ENCODE measurements at regions not wholly inside any gene's neighbourhood (a gene's known extent, or its start where the extent isn't known, plus 50 kb on each side); places are given as distances from the start of the nearest gene placed in this dataset.

- peak; percentile 43 for DNase-seq (ENCODE audit: low read depth, low spot score)
- no peaks in the 10 kb centered on the region for H3K9me3 ChIP-seq (ENCODE audit: control insufficient read depth, insufficient read depth, low read length)
- ChIA-PET POLR2A (no interaction called here), CTCF (no interaction called here)
- H3K27me3 ChIP-seq (ENCODE audit: control insufficient read depth, insufficient read depth, low read length) = peaks cover 2% of the 10 kb centered on the region
- TF ChIP-seq, protein P1, sequence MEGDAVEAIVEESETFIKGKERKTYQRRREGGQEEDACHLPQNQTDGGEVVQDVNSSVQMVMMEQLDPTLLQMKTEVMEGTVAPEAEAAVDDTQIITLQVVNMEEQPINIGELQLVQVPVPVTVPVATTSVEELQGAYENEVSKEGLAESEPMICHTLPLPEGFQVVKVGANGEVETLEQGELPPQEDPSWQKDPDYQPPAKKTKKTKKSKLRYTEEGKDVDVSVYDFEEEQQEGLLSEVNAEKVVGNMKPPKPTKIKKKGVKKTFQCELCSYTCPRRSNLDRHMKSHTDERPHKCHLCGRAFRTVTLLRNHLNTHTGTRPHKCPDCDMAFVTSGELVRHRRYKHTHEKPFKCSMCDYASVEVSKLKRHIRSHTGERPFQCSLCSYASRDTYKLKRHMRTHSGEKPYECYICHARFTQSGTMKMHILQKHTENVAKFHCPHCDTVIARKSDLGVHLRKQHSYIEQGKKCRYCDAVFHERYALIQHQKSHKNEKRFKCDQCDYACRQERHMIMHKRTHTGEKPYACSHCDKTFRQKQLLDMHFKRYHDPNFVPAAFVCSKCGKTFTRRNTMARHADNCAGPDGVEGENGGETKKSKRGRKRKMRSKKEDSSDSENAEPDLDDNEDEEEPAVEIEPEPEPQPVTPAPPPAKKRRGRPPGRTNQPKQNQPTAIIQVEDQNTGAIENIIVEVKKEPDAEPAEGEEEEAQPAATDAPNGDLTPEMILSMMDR (IDR thresholded peaks at IDR 0.05; ENCODE audit: low read depth, low read length) = no peak
- H3K4me3 ChIP-seq (ENCODE audit: low read depth, low read length) = no peak overlapping the region
- H3K27ac ChIP-seq (ENCODE audit: low read depth, low read length) = no peak overlapping the region
Observed at GRCh38 chr11:115682101-115682500, 177.9 kb upstream of the CADM1 start.

DNA sequence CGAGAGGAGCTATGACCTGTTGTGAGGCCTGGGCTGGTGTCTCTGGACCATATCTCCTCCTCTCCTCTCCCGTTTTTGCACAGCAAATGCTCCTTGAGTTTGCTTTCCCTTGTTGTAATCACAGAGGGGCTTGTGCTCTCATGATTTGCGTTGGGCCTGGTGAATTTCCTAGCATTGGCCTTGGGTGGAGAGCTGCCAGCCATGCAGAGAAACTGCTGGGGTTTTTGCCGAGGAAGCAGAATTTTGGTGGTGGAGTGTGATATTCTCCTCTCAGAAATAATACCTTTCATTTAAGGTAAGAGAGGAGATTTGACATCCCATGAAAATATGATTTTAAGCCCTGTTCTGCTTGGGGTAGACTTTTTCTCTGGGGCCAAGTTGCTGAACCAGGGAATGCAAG is 175.7 kb upstream of the CADM1 start:
- no peaks in the 10 kb centered on the region for H3K9me3 ChIP-seq (ENCODE audit: control insufficient read depth, insufficient read depth, low read length)
- POLR2A ChIA-PET = interaction anchor here (0.5 to 0.6 kb wide), 2 partner anchors 8 to 17 kb away, joined by 3 to 4 read pairs; no protein-coding TSS in a partner anchor
- H3K27ac ChIP-seq (ENCODE audit: low read depth, low read length) = no peak overlapping the region
- no peak overlapping the region for H3K4me3 ChIP-seq (ENCODE audit: low read depth, low read length)
- no peak for DNase-seq (ENCODE audit: low read depth, low spot score)
- TF ChIP-seq, protein P1 (IDR thresholded peaks at IDR 0.05; ENCODE audit: low read depth, low read length) = no peak
- no peaks in the 10 kb centered on the region for H3K27me3 ChIP-seq (ENCODE audit: control insufficient read depth, insufficient read depth, low read length)
- CTCF ChIA-PET = interaction anchor here (1.3 kb wide), 1 partner anchor 38 kb away, joined by 4 read pairs; no protein-coding TSS in a partner anchor

- Histone ChIP-seq H3K4me3 (ENCODE audit: low read depth, low read length) (no peak overlapping the region), H3K9me3 (ENCODE audit: control insufficient read depth, insufficient read depth, low read length) (no peaks in the 10 kb centered on the region), H3K27ac (ENCODE audit: low read depth, low read length) (no peak overlapping the region), H3K27me3 (ENCODE audit: control insufficient read depth, insufficient read depth, low read length) (no peaks in the 10 kb centered on the region)
- TF ChIP-seq, protein P1 (IDR thresholded peaks at IDR 0.05; ENCODE audit: low read depth, low read length) = no peak
- POLR2A ChIA-PET = no interaction called here
- no peak for DNase-seq (ENCODE audit: low read depth, low spot score)
- CTCF ChIA-PET = interaction anchor here (1.3 to 1.5 kb wide), 2 partner anchors 39 to 344 kb away, joined by 4 read pairs; no protein-coding TSS in a partner anchor
Observed at GRCh38 chr11:115678942-115679341, 174.7 kb upstream of the CADM1 start.

DNA sequence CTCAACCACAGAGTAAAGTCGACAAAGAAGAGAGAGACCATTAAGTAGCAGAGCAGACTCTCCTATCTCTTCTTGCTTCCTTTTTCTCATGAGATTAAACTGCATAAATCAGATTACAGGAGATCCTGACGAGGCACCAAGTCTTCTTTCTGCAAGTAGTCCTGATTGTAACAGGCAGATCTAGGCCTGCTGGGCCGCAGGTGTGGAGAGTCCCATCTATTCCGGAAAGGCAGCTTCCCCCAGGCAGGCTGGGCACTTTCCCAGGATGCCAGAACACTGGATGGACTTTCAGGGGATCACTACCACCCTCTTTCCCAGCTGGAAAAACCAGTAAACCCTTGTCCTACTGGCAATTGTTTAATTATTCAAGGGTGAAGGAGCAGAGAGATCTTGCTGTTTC is 173.0 kb upstream of the CADM1 start:
- TF ChIP-seq, protein P1 (IDR thresholded peaks at IDR 0.05; ENCODE audit: low read depth, low read length) = no peak
- no peak overlapping the region for H3K4me3 ChIP-seq (ENCODE audit: low read depth, low read length)
- H3K9me3 ChIP-seq (ENCODE audit: control insufficient read depth, insufficient read depth, low read length) = no peaks in the 10 kb centered on the region
- POLR2A ChIA-PET = no interaction called here
- DNase-seq (ENCODE audit: low read depth, low spot score) = no peak
- no peaks in the 10 kb centered on the region for H3K27me3 ChIP-seq (ENCODE audit: control insufficient read depth, insufficient read depth, low read length)
- CTCF ChIA-PET = no interaction called here
- H3K27ac ChIP-seq (ENCODE audit: low read depth, low read length) = no peak overlapping the region

DNA sequence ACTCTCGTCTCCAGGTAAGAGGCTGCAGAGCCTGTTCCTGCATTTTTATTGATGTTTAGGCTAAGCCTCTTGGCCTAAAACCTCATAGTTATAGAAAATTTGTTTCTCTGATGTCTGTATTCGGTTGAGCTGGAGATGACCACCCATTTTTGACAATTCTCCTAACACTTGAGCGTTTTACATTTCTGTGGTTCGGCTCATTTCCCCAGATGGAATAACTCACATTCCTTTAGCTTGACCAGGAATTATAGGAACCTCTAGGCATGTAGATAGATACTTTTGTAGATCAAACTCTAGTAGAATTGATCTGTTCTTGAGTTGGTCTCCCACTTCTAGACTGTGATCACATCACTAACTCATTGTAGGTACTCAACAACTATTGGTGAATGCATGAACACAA is 172.6 kb upstream of the CADM1 start:
- POLR2A ChIA-PET = no interaction called here
- Histone ChIP-seq H3K27ac (ENCODE audit: low read depth, low read length) (peak overlapping the region; percentile 49), H3K4me3 (ENCODE audit: low read depth, low read length) (no peak overlapping the region), H3K9me3 (ENCODE audit: control insufficient read depth, insufficient read depth, low read length) (no peaks in the 10 kb centered on the region), H3K27me3 (ENCODE audit: control insufficient read depth, insufficient read depth, low read length) (no peaks in the 10 kb centered on the region)
- CTCF ChIA-PET = no interaction called here
- TF ChIP-seq, protein P1 (IDR thresholded peaks at IDR 0.05; ENCODE audit: low read depth, low read length) = no peak
- peak; percentile 56 for DNase-seq (ENCODE audit: low read depth, low spot score)
